ENCODE measurements at regions not wholly inside any gene's neighbourhood (a gene's known extent, or its start where the extent isn't known, plus 50 kb on each side); places are given as distances from the start of the nearest gene placed in this dataset.

DNA sequence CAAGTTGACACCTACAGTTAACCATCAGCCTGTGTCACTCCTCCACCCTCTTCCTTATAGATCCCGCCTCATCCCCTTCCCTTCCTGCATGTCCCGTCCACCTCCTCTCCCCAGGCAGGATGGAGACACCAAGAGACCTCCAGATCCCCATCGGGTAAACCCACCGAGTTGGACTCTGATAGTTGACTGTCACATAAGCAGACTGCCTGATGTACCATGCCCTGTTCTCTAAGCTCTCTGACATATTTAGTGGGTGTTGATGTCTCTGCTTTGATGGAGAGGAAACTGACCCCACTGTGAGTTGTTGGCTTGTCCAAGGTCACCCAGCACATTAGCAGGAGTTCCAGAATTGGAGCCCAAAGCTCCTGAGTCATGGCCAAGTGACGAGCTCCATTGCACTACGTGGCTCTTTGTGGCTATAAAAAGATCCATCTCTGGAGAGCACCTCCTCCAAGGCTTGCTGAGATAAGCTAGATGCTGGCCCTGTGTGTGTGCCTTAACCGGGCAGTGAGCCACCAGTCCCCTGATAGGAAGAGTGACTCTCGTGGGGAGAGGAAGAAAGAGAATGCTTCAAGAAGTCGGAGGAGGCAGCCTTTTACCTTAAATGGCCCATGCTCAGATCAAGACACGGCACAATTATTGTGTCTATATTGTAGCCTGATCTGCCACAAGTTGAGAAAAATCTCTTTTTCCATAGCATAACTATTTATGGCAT, 236.0 kb upstream of the ECI2 start:
- H3K4me2 ChIP-seq (ENCODE audit: unreplicated experiment), result peak overlapping the region; percentile 36
- WGBS, 2 experiments (ENCODE audit: low coverage in 1 of 2, low lambda C conversion rate in 2 of 2, missing lambda C conversion rate in 2 of 2), result 44 to 46% methylated on average over 10 of the region's 10 CpGs

DNA sequence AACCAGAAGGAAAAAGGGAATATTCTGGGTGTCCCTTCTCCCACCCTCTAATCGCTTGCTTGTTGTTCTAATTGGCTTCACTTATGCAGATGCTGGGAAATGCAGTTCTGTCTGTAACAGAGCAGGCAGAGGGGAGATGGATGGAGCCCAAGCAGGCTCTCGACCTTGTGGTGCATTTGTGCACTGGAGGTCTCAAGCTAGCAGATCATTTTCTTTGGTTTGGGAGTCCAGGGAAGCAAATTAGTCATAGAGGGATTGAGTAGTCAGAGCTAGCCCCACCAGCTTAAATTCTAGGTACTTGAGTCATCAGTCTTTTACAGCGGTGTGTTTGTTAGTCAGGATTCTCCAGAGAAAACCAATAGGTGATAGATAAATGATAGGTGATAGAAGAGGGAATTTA, 234.7 kb upstream of the ECI2 start:
- Histone ChIP-seq H2AFZ (peak overlapping the region; percentile 40; the same call in 1 of the 2 replicates), H3K4me3 (peak overlapping the region; percentile 20)

More for the DNA sequence above, 236.0 kb upstream of the ECI2 start:
- in situ Hi-C loops (cut with MboI), result no loop called here
- H3K27me3 ChIP-seq (replicated peaks; ENCODE audit: insufficient read depth), result no peaks in the 10 kb centered on the region
- H3K4me1 ChIP-seq (ENCODE audit: insufficient read depth), result peaks cover 42% of the 10 kb centered on the region
- TF ChIP-seq EZH2 (IDR thresholded peaks at IDR 0.05; ENCODE audit: insufficient read depth, poor library complexity, severe bottlenecking), result no peak
- no peak for TF ChIP-seq EZH2phosphoT487 (IDR thresholded peaks at IDR 0.05; ENCODE audit: insufficient read depth, low read depth)
- H3K9ac ChIP-seq, result peak overlapping the region; percentile 44
- H3K9me2 ChIP-seq (ENCODE audit: insufficient read depth), result no peaks in the 10 kb centered on the region
- H3K79me2 ChIP-seq (ENCODE audit: insufficient read depth), result no peaks in the 10 kb centered on the region
- peaks cover 44% of the 10 kb centered on the region for H3F3A ChIP-seq (ENCODE audit: insufficient read depth)
- no peaks in the 10 kb centered on the region for H3K36me3 ChIP-seq (ENCODE audit: low read depth)
- H3K4me3 ChIP-seq, result no peak overlapping the region
- peak overlapping the region; percentile 87 for H3K27ac ChIP-seq
- no peaks in the 10 kb centered on the region for H4K20me1 ChIP-seq (ENCODE audit: insufficient read depth)
- H3K9me3 ChIP-seq (ENCODE audit: low read depth), result no peaks in the 10 kb centered on the region
- DNase-seq, result peak; percentile 91
- H2AFZ ChIP-seq, result peak overlapping the region; percentile 22; the same call in 1 of the 2 replicates

DNA sequence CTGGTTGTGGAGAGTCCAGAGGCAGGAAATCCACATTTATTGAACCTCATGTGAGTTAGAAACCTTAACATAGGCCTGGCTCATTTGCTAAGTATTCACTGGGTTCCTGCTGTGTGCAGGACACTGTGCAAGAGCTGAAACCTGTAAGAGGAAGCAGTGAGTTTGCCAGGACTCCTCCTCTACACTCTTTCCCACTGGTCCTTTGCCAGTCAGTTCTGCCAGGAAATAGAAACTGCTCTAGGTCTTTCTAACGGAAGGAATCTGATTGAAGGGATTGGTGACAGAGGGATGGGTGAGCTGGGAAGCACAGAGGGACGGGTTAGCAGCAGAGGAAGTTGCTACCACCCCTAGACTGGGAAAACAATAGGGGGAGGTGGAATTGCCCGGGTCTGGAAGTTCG, 234.2 kb upstream of the ECI2 start:
- peak overlapping the region; percentile 40; the same call in 1 of the 2 replicates for H2AFZ ChIP-seq
- 34% methylated on average over 4 of the region's 4 CpGs for WGBS, 2 experiments (ENCODE audit: low coverage in 1 of 2, low lambda C conversion rate in 2 of 2, missing lambda C conversion rate in 2 of 2)
- no peaks in the 10 kb centered on the region for H3K36me3 ChIP-seq (ENCODE audit: low read depth)
- no peaks in the 10 kb centered on the region for H3K9me2 ChIP-seq (ENCODE audit: insufficient read depth)
- DNase-seq, result peak; percentile 87
- H3K4me1 ChIP-seq (ENCODE audit: insufficient read depth), result peaks cover 42% of the 10 kb centered on the region
- H3K4me2 ChIP-seq (ENCODE audit: unreplicated experiment), result peak overlapping the region; percentile 67
- TF ChIP-seq EZH2 (IDR thresholded peaks at IDR 0.05; ENCODE audit: insufficient read depth, poor library complexity, severe bottlenecking), result no peak
- no peak for TF ChIP-seq EZH2phosphoT487 (IDR thresholded peaks at IDR 0.05; ENCODE audit: insufficient read depth, low read depth)
- H3K9ac ChIP-seq, result peak overlapping the region; percentile 68
- H3K9me3 ChIP-seq (ENCODE audit: low read depth), result no peaks in the 10 kb centered on the region
- peak overlapping the region; percentile 20 for H3K4me3 ChIP-seq
- H4K20me1 ChIP-seq (ENCODE audit: insufficient read depth), result no peaks in the 10 kb centered on the region
- peak overlapping the region; percentile 93 for H3K27ac ChIP-seq
- peaks cover 44% of the 10 kb centered on the region for H3F3A ChIP-seq (ENCODE audit: insufficient read depth)
- in situ Hi-C loops (cut with MboI), result no loop called here
- no peaks in the 10 kb centered on the region for H3K79me2 ChIP-seq (ENCODE audit: insufficient read depth)
- H3K27me3 ChIP-seq (replicated peaks; ENCODE audit: insufficient read depth), result no peaks in the 10 kb centered on the region

More for the DNA sequence above, 234.7 kb upstream of the ECI2 start:
- Histone ChIP-seq H3K36me3 (ENCODE audit: low read depth) (no peaks in the 10 kb centered on the region), H3K4me2 (ENCODE audit: unreplicated experiment) (peak overlapping the region; percentile 67), H3K4me1 (ENCODE audit: insufficient read depth) (peaks cover 42% of the 10 kb centered on the region), H4K20me1 (ENCODE audit: insufficient read depth) (no peaks in the 10 kb centered on the region), H3K9me3 (ENCODE audit: low read depth) (no peaks in the 10 kb centered on the region), H3K9ac (peak overlapping the region; percentile 68), H3F3A (ENCODE audit: insufficient read depth) (peaks cover 44% of the 10 kb centered on the region), H3K9me2 (ENCODE audit: insufficient read depth) (no peaks in the 10 kb centered on the region), H3K27ac (peak overlapping the region; percentile 93), H3K27me3 (replicated peaks; ENCODE audit: insufficient read depth) (no peaks in the 10 kb centered on the region), H3K79me2 (ENCODE audit: insufficient read depth) (no peaks in the 10 kb centered on the region)
- no peak for TF ChIP-seq EZH2phosphoT487 (IDR thresholded peaks at IDR 0.05; ENCODE audit: insufficient read depth, low read depth)
- TF ChIP-seq EZH2 (IDR thresholded peaks at IDR 0.05; ENCODE audit: insufficient read depth, poor library complexity, severe bottlenecking), result no peak
- DNase-seq, result peak; percentile 96
- WGBS, 2 experiments (ENCODE audit: low coverage in 1 of 2, low lambda C conversion rate in 2 of 2, missing lambda C conversion rate in 2 of 2), result 17% methylated on average over 3 of the region's 3 CpGs
- in situ Hi-C loops (cut with MboI), result no loop called here

DNA sequence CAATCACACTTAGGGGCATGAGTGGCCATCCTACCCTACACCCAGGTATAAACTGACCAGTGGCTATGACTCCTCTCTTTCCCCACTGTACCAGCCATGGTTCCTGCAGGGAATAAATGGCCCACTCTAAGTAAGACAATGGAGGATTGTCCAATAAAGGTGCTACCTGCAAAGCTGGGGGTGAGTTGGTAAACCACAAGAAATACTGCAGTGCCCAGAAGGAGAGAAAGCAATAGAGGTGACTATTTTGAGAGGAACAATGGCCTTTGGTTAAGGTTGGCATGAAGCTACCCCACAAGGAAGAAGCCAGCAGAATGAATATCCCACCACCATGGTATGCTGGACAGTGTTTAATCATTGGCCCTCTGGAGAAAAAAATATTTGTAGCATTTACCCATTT, 233.3 kb upstream of the ECI2 start:
- no peak overlapping the region for H3K4me2 ChIP-seq (ENCODE audit: unreplicated experiment)

More for the DNA sequence above, 233.3 kb upstream of the ECI2 start:
- no peak overlapping the region for H3K4me3 ChIP-seq
- H3K9me2 ChIP-seq (ENCODE audit: insufficient read depth), result no peaks in the 10 kb centered on the region
- no peaks in the 10 kb centered on the region for H3K36me3 ChIP-seq (ENCODE audit: low read depth)
- no peak overlapping the region for H2AFZ ChIP-seq
- peak overlapping the region; percentile 93 for H3K27ac ChIP-seq
- H4K20me1 ChIP-seq (ENCODE audit: insufficient read depth), result no peaks in the 10 kb centered on the region
- H3K79me2 ChIP-seq (ENCODE audit: insufficient read depth), result no peaks in the 10 kb centered on the region
- no peak overlapping the region for H3K9ac ChIP-seq
- TF ChIP-seq EZH2 (IDR thresholded peaks at IDR 0.05; ENCODE audit: insufficient read depth, poor library complexity, severe bottlenecking) (no peak), EZH2phosphoT487 (IDR thresholded peaks at IDR 0.05; ENCODE audit: insufficient read depth, low read depth) (no peak)
- no peaks in the 10 kb centered on the region for H3K9me3 ChIP-seq (ENCODE audit: low read depth)
- in situ Hi-C loops (cut with MboI), result no loop called here
- DNase-seq, result no peak
- H3K4me1 ChIP-seq (ENCODE audit: insufficient read depth), result peaks cover 42% of the 10 kb centered on the region
- no peaks in the 10 kb centered on the region for H3K27me3 ChIP-seq (replicated peaks; ENCODE audit: insufficient read depth)
- peaks cover 44% of the 10 kb centered on the region for H3F3A ChIP-seq (ENCODE audit: insufficient read depth)

Measured in GM23248 (cell line).